ENCODE measurements at regions not wholly inside any gene's neighbourhood (a gene's known extent, or its start where the extent isn't known, plus 50 kb on each side); places are given as distances from the start of the nearest gene placed in this dataset.
A peak's percentile ranks its signal among the peaks of the same experiment; 100 is the strongest.

- peak; percentile 20; the same call in 1 of the 2 replicates for TF ChIP-seq PATZ1 (CRISPR knock-in tag; IDR thresholded peaks at IDR 0.05)
- peak; percentile 87 for TF ChIP-seq ZMYM3 (CRISPR knock-in tag; IDR thresholded peaks at IDR 0.05)
- no peak; the same call in 1 of the 2 replicates for TF ChIP-seq ZNF264 (CRISPR knock-in tag; IDR thresholded peaks at IDR 0.05)
- TF ChIP-seq PAXIP1 (CRISPR knock-in tag; conservative IDR thresholded peaks at IDR 0.05): 0 out of 2 replicates have a peak, but pooled peaks have one; percentile 35
- no peak for TF ChIP-seq ATF7 (IDR thresholded peaks at IDR 0.05)
- TF ChIP-seq ATF7 (CRISPR knock-in tag; IDR thresholded peaks at IDR 0.05): no peak
- TF ChIP-seq ZFP1 (CRISPR knock-in tag; IDR thresholded peaks at IDR 0.05): no peak
- TF ChIP-seq KDM5A (IDR thresholded peaks at IDR 0.05; ENCODE audit: borderline replicate concordance, low read length): peak; percentile 64; the same call in 1 of the 2 replicates
- TF ChIP-seq ZNF639 (CRISPR knock-in tag; conservative IDR thresholded peaks at IDR 0.05): no peak
- TF ChIP-seq MED8 (CRISPR knock-in tag; IDR thresholded peaks at IDR 0.05; ENCODE audit: insufficient replicate concordance): no peak
- TF ChIP-seq ZNF776 (CRISPR knock-in tag; IDR thresholded peaks at IDR 0.05): no peak
- no peak for TF ChIP-seq ZNF446 (CRISPR knock-in tag; IDR thresholded peaks at IDR 0.05)
- no peak for TF ChIP-seq BRD4 (CRISPR knock-in tag; IDR thresholded peaks at IDR 0.05)
- TF ChIP-seq ZNF7 (CRISPR knock-in tag; IDR thresholded peaks at IDR 0.05): 0 out of 2 replicates have a peak, but pooled peaks have one; percentile 25
- TF ChIP-seq STAT6 (CRISPR knock-in tag; IDR thresholded peaks at IDR 0.05; ENCODE audit: borderline replicate concordance): no peak
- TF ChIP-seq ZNF235 (CRISPR knock-in tag; IDR thresholded peaks at IDR 0.05; ENCODE audit: borderline replicate concordance): no peak; the same call in 1 of the 2 replicates
- no peak for TF ChIP-seq YEATS2 (CRISPR knock-in tag; IDR thresholded peaks at IDR 0.05; ENCODE audit: borderline replicate concordance)
- no peak for TF ChIP-seq ZNF383 (CRISPR knock-in tag; IDR thresholded peaks at IDR 0.05; ENCODE audit: borderline replicate concordance)
- TF ChIP-seq ZNF747 (CRISPR knock-in tag; IDR thresholded peaks at IDR 0.05; ENCODE audit: borderline replicate concordance): no peak
- TF ChIP-seq ZFY (CRISPR knock-in tag; IDR thresholded peaks at IDR 0.05): no peak; the same call in none of the 2 replicates
- TF ChIP-seq GABPB1 (CRISPR knock-in tag; IDR thresholded peaks at IDR 0.05): no peak
- TF ChIP-seq ZNF83 (CRISPR knock-in tag; IDR thresholded peaks at IDR 0.05; ENCODE audit: borderline replicate concordance): no peak
- TF ChIP-seq ZNF570 (CRISPR knock-in tag; IDR thresholded peaks at IDR 0.05; ENCODE audit: borderline replicate concordance): no peak
These were observed 141.2 kb downstream of the SEC14L1 start (continued) for GRCh38 chr17:77281904-77282367.

Data from HepG2 (cell line).